Upper lobe of right lung (tissue), 1 donor: ENCODE measurements at regions not wholly inside any gene's neighbourhood (a gene's known extent, or its start where the extent isn't known, plus 50 kb on each side); places are given as distances from the start of the nearest gene placed in this dataset.

ENCODE experiments used
- ATAC-seq: fragments of 200-7000 bp; cut with Tn5 transposase; one replicate; pipeline ENCODE4 v1.9.1; 2020; ENCODE audit warnings: mild to moderate bottlenecking, moderate library complexity
- DNase-seq: peaks from one replicate; pipeline ENCODE4 v3.0.0-alpha.2; 2020
- H3K27ac ChIP-seq: fragments of 200-600 bp; one replicate; pipeline ENCODE4 v1.8.0; 2022
- H3K27me3 ChIP-seq: fragments of 200-600 bp; one replicate; pipeline ENCODE4 v1.8.0; 2022; ENCODE audit warnings: mild to moderate bottlenecking
- H3K36me3 ChIP-seq: fragments of 200-600 bp; one replicate; pipeline ENCODE4 v1.8.0; 2022
- H3K4me1 ChIP-seq: fragments of 200-600 bp; one replicate; pipeline ENCODE4 v1.8.0; 2022
- H3K4me3 ChIP-seq: fragments of 200-600 bp; one replicate; pipeline ENCODE4 v1.8.0; 2022; ENCODE audit warnings: mild to moderate bottlenecking
- H3K9me3 ChIP-seq: fragments of 200-600 bp; one replicate; pipeline ENCODE4 v1.8.0; 2022
- intact Hi-C: fragments of 100-400 bp; cut with DNase I; formaldehyde crosslinking; loops from one replicate; pipeline ENCODE4 v1.11.0; 2022
- TF ChIP-seq, protein P1 (sequence below): fragments of 200-600 bp; IDR thresholded peaks from one replicate; pipeline ENCODE4 v1.8.0; 2022; ENCODE audit warnings: antibody characterized with exemption
- donor health status: DM: no; HTN: yes; CAD: no; lungs with severe emphysema.

DNA sequence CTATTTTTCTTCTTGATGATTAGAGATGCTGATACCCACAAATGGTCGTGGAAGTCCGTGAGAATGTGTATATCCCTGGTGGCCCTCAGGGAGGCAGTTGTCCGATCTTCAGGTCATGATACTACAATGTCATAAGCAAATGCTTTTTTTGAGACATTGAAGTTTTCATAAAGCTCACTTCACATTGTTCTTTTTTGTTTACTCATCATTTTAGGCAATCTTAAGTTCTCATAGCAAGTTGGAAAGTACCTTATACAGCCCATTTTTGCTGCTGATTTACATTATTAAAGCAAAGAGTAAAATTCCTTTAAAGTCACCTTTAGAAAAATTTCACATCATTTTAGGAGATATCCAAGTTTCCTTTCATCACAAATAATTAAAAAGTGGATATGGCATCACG lies 90.0 kb upstream of the CCDC196 start:
- ATAC-seq (no peak), DNase-seq (no peak)
- TF ChIP-seq, protein P1, sequence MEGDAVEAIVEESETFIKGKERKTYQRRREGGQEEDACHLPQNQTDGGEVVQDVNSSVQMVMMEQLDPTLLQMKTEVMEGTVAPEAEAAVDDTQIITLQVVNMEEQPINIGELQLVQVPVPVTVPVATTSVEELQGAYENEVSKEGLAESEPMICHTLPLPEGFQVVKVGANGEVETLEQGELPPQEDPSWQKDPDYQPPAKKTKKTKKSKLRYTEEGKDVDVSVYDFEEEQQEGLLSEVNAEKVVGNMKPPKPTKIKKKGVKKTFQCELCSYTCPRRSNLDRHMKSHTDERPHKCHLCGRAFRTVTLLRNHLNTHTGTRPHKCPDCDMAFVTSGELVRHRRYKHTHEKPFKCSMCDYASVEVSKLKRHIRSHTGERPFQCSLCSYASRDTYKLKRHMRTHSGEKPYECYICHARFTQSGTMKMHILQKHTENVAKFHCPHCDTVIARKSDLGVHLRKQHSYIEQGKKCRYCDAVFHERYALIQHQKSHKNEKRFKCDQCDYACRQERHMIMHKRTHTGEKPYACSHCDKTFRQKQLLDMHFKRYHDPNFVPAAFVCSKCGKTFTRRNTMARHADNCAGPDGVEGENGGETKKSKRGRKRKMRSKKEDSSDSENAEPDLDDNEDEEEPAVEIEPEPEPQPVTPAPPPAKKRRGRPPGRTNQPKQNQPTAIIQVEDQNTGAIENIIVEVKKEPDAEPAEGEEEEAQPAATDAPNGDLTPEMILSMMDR: no peak
- no peaks in the 10 kb centered on the region for H3K4me1 ChIP-seq
- no peaks in the 10 kb centered on the region for H3K36me3 ChIP-seq
- intact Hi-C loops: no loop called here
- H3K27ac ChIP-seq: no peak overlapping the region
- no peaks in the 10 kb centered on the region for H3K27me3 ChIP-seq
- no peak overlapping the region for H3K4me3 ChIP-seq
- no peaks in the 10 kb centered on the region for H3K9me3 ChIP-seq

DNA sequence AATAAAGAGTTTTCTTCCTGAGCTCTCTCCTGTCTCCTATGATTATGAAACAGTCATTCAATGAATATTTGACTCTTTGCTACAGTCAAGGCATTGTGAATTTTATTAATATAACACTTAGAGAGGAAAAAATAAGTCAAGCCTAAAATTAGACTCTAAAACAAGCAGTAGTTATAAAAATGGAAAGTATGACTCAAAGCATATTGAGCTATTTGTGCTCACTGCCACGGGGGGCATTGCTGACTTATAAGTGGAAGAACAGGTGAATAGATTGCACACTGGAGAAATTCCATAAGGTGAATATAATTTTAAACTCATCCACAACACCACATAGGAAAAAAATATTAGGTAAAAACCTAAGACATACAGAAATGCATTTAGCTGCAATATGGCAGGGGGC lies 87.7 kb upstream of the CCDC196 start:
- TF ChIP-seq, protein P1: no peak
- H3K27ac ChIP-seq: no peak overlapping the region
- intact Hi-C loops: no loop called here
- DNase-seq: no peak
- H3K9me3 ChIP-seq: no peaks in the 10 kb centered on the region
- no peaks in the 10 kb centered on the region for H3K27me3 ChIP-seq
- no peak overlapping the region for H3K4me3 ChIP-seq
- no peaks in the 10 kb centered on the region for H3K36me3 ChIP-seq
- no peak for ATAC-seq
- H3K4me1 ChIP-seq: no peaks in the 10 kb centered on the region

DNA sequence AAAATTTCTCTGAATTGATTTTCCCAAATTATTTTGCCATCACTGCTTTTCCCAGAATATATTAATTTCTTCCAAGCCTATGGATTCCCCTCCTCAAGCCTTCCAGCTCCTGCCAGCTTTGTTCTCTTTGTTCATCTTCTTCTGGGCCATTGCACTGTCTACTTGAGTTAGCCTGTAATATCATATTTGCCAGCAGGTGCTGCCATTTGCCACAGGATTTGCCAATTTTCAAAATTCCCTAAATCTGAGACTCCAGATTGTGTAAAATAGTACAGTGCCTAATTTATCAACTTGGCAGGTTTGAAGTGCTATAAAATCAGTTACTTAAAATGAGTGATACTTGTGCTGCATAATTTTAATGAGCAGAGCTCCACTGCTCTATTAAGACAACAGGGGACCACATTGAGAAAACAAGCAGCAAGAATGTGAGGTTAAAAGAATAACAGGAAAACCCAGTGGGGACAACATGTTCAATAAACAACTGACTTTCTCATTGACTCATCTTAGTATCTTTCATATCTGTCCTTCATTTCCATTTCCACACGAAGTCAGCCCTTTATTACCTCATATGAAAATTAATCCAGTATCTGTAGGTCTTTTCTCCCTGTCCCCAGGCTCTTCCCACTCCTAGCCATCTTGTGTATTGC lies 84.6 kb upstream of the CCDC196 start:
- H3K4me1 ChIP-seq: no peaks in the 10 kb centered on the region
- ATAC-seq (no peak), DNase-seq (no peak)
- intact Hi-C loops: no loop called here
- no peaks in the 10 kb centered on the region for H3K36me3 ChIP-seq
- TF ChIP-seq, protein P1: peak; percentile 35
- no peaks in the 10 kb centered on the region for H3K9me3 ChIP-seq
- no peak overlapping the region for H3K4me3 ChIP-seq
- no peak overlapping the region for H3K27ac ChIP-seq
- no peaks in the 10 kb centered on the region for H3K27me3 ChIP-seq

DNA sequence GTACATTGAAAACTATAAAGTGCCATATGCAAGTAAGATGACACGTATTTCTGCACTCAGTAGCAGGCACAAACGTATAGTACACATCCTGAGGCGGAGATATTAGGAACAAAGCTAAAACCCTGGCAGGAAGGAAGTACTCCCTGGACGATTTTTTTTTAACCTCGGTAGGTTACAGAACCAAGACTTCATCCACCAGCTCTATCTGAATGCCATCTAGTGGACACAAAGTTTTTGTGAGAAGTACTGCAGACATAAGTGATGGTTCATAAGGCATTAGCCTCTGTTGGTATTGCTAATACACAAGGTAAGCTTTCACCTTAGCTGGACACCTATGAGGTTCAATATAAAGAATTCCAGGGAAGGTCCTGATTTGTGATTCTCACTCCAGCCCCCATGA lies 83.0 kb upstream of the CCDC196 start:
- Histone ChIP-seq H3K27ac (no peak overlapping the region), H3K9me3 (no peaks in the 10 kb centered on the region), H3K36me3 (no peaks in the 10 kb centered on the region), H3K27me3 (no peaks in the 10 kb centered on the region), H3K4me1 (no peaks in the 10 kb centered on the region), H3K4me3 (no peak overlapping the region)
- intact Hi-C loops: no loop called here
- ATAC-seq: peak; percentile 29
- TF ChIP-seq, protein P1: peak; percentile 22
- no peak for DNase-seq

DNA sequence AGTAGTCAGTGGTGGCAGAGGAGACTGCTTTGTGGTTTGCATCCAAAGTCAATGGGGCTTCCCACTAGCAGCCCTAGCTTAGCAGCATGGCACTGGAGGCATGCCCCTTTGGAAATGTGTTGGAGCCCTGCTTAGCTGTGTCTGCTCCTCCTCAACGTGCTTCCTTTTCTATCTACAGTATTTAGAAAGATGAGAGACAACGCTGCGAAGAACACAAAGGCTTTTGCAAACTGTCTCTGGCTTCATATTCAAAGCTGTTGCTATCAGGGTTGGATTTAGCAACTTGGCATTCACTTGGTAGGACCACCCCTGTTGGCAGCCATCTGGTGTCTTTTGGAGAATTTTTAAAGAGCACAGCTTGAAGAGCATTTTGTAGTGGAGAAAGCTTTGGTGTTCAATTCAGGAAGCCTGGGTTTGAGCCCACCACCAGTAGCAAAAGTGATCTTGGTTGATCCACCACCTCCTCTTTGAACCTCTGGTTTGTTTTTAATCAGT lies 82.1 kb upstream of the CCDC196 start:
- Histone ChIP-seq H3K4me3 (no peak overlapping the region), H3K4me1 (no peaks in the 10 kb centered on the region), H3K9me3 (no peaks in the 10 kb centered on the region), H3K27ac (no peak overlapping the region), H3K36me3 (no peaks in the 10 kb centered on the region), H3K27me3 (no peaks in the 10 kb centered on the region)
- ATAC-seq (no peak), DNase-seq (no peak)
- TF ChIP-seq, protein P1: no peak
- intact Hi-C loops: no loop called here

DNA sequence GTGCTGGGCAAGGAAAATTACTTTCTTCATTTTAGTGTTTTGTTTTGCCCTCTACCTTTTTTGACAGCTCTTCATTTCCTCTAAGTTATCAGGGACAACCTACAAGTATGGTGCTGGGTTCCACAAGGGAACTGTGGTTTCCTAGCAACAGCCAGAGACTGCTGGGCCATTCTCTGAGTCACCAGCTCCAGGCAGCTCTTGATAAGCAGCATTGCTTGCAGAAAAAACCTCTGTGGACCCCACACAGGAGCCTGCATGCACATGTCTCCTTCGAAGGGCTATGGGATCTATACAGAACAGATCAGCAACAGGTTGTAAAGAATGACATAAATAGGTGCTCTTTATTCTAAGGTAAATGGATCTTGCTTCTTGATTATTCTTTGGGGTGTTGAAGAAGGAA lies 81.0 kb upstream of the CCDC196 start:
- Histone ChIP-seq H3K9me3 (no peaks in the 10 kb centered on the region), H3K4me1 (no peaks in the 10 kb centered on the region), H3K36me3 (no peaks in the 10 kb centered on the region), H3K4me3 (no peak overlapping the region), H3K27ac (no peak overlapping the region), H3K27me3 (no peaks in the 10 kb centered on the region)
- DNase-seq (no peak), ATAC-seq (no peak)
- intact Hi-C loops: no loop called here
- TF ChIP-seq, protein P1: no peak
